ENCODE measurements at regions not wholly inside any gene's neighbourhood (a gene's known extent, or its start where the extent isn't known, plus 50 kb on each side); places are given as distances from the start of the nearest gene placed in this dataset.

- TF ChIP-seq REST (IDR thresholded peaks at IDR 0.05; ENCODE audit: insufficient replicate concordance, low read depth) = no peak
- no peak for TF ChIP-seq POLR2AphosphoS5 (IDR thresholded peaks at IDR 0.05; ENCODE audit: low read depth)
- no peak for TF ChIP-seq CTCF (IDR thresholded peaks at IDR 0.05; ENCODE audit: insufficient read depth, low read length)
- TF ChIP-seq GABPA (IDR thresholded peaks at IDR 0.05; ENCODE audit: low read depth) = no peak
- no peak for TF ChIP-seq SPI1 (IDR thresholded peaks at IDR 0.05; ENCODE audit: borderline replicate concordance, low read depth)
Observed at GRCh38 chr12:107353312-107353711, 260.0 kb upstream of the CRY1 start.

All from HL-60 (cell line).